HG03460 (cell line): ENCODE measurements at regions not wholly inside any gene's neighbourhood (a gene's known extent, or its start where the extent isn't known, plus 50 kb on each side); places are given as distances from the start of the nearest gene placed in this dataset.
"Not testable (repeated sequence)": the region's sequence is repeated elsewhere in the genome, so short reads cannot be mapped to it uniquely, and the experiment has no call there.

Experiments
- ATAC-seq: cut with Tn5 transposase; IDR thresholded peaks from one replicate; pipeline ENCODE4 v1.9.1; 2021; ENCODE audit not compliant: unreplicated experiment

DNA sequence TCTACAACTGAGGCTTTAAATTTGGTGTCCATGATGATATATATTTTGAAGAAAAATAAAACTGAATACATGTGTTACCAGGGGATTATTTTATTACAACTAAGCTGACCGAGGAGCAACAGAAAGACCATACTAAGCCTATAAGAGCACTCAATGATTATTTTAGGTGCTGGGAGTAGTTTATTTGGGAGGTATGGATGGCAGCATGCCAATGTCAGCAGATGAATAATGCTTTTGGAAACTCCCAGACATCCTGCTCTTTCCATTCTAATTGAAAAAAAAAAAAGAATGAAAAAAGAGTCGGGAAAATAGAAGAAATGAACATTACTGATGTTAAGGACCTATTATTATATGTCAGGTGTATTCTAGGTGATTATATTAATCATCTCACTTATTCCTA is 441.2 kb downstream of the BTG1 start:
- no peak for ATAC-seq

DNA sequence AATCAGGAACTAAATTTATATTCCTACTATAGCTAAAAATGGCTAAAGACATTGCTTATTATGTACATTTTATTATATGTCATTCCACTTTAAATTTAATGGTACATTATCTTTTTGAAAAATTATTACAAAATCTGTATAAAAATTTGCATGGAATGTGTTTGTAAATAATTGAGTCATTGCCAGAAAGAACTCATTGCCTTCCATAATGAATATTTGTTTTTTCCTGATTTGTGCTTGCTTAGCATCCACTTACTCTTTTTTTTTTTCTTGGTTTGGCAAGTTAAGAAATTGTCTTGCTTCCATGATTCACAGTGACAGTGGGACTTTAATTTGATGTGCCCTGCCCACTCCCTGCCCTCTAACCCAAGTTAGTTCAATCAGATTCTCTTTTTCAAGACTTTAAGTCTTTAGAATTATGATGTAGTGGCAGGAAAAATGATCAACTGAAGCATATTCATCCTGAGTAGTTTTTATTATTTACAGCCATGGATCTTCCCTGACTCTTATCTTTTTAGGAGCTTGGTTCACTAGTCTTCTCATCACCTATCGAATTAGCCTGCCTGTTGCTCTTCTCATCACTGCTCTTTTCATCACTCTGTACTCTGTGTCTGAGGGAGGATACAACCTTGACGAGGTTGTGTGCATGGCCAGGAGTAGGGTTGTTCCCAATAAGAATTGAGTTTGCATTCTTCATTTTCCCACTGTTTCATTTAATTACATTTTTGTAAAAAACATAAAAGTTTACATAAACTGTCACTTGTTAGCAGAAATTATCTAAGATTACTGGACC is 442.0 kb downstream of the BTG1 start:
- no peak for ATAC-seq

DNA sequence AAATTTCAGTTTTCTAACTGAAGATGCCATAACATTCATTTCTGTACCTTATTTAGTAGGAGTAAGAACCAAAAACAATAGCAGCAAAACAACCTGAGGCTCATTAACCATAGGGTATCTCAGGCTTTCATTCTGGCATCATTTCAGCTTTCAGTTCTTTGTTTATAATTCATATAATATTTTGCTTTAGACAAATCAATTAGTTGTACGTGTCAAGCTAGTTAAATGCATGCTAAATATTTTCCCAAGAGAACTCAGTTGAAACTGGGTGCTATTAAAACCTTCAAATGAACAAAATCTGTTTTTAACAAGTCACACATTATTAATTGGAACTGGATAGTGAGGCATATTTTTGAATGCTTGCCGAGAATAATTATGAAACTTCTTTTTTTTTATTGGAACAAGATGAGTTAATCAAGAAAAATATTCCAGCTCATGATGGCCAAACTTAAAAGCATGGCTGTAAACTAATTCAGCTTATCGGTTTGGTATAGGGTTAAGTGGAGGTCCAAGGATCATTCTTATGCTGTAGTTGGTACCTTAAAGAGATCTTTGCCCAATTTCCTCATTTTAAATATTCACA is 442.7 kb downstream of the BTG1 start:
- ATAC-seq = no peak

DNA sequence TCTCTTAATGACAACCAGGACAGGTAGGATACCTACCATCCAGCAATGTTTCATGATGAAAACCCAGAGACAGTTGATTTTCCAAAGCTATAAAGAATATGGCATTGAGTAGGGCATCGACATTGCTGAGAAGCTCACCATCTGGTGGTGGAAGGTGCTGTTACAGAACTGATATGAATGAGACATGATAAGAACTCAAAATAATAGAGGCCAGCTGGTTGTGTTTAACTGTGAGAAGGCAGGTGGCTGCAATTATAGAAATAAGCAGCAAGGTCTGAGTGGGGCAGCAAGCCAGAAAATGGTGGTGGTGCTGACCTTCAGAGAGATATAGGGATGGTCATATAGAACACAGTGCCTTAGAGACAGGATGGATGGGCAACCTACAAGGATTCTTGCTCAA is 449.7 kb downstream of the BTG1 start:
- no peak for ATAC-seq

GRCh38 chr12:91695406-91695805 is 450.2 kb downstream of the BTG1 start:
- not testable (repeated sequence) for ATAC-seq

GRCh38 chr12:91690531-91690930 is 455.1 kb downstream of the BTG1 start:
- ATAC-seq = no peak

GRCh38 chr12:91687052-91688017 is 458.3 kb downstream of the BTG1 start:
- ATAC-seq = no peak

DNA sequence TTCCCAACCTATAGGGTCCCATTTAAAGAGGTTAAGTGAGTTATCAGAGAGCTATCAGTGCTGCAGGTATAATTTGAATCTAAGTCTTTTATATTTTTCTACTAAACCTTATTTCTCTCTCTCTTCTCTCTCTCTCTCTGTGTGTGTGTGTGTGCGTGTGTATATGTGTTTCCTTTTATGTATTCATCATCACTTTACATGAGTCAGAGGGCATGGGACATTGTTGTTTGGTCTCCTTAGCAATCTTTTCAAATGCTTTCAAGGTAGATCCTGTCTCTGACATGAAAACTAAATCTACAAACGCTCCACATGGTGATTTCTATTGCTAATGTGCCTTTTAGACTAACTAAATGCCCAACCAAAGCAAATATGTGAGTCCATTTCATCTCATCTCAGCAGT is 459.7 kb downstream of the BTG1 start:
- ATAC-seq = no peak

GRCh38 chr12:91681751-91682150 is 463.9 kb downstream of the BTG1 start:
- ATAC-seq = no peak

GRCh38 chr12:91680864-91681263 is 464.8 kb downstream of the BTG1 start:
- ATAC-seq = no peak

GRCh38 chr12:91677556-91677955 is 468.1 kb downstream of the BTG1 start:
- no peak for ATAC-seq

DNA sequence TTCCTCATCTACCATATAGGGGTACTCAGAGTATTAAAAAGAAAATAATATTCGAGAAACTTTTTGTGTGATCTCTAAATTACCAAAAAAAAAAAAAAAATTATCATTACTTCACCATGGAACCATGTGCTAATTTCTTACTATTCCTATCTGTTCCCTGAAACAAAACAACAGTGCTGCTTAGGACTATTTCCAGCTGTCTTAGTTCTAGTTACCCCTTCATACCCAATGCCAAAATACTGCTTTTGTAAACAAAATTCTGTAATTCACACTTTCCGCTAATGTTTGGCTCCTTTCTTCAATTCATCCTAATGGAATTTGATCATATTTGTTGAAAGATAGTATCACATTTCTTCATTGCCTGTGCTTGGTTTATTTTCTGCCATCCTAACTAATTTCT is 470.2 kb downstream of the BTG1 start:
- no peak for ATAC-seq

GRCh38 chr12:91672130-91672529 is 473.5 kb downstream of the BTG1 start:
- ATAC-seq = no peak

GRCh38 chr12:91667694-91668093 is 478.0 kb downstream of the BTG1 start:
- ATAC-seq = no peak

DNA sequence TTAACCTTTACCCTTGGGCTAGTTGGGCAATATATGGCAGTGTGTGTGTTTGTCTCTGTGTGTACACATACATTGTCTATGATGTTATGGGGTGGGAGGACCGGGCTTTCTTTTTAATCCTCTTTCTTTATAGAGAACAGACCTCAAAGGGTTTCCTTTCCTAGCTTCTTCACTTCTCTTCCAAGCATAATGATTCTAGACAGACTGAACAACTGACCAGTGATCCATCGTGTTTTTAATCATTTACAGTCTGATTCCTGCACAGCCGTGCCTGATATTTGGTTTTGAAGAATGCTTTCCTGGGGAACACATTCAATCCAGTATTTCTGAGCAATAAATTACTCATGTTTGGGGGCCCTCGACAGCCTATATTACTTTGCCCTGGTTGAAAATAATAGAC is 481.1 kb upstream of the DCN start:
- ATAC-seq = no peak

DNA sequence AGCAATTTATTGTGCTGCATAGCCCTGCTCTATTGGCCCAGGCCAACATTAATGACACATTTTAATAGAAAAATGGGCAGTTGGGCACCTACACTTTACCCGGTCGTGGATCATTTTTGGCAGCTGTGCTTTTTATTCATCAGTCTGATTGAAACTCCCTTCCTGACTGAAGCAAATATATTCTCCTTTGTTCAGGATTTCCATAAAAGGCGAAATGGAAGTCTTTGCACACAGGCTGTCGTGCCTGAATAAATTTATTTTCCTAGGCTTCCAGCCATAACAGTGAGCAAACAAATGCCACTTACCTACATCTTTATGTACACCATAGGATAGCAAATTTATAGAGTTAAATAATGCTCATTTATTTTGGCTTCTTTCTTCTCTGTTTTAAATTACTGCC is 480.7 kb upstream of the DCN start:
- ATAC-seq = no peak

DNA sequence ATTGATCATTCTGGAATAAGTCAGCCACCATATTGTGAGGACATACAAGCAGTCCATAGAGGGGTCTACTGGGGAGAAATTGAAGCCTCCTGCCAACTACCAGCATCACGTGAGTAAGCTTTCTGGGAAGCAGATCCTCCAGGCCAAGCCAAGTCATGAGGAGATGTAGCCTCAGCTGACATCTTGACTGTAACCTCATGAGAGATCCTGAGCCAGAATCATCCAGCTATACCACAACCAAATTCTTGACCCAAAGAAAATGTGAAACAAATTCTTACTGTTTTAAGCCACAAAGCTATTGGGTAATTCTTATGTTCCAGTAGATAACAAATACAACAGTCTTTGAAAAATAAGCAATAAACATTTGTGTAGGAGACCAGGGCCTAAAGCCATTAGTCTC is 479.4 kb upstream of the DCN start:
- no peak for ATAC-seq

DNA sequence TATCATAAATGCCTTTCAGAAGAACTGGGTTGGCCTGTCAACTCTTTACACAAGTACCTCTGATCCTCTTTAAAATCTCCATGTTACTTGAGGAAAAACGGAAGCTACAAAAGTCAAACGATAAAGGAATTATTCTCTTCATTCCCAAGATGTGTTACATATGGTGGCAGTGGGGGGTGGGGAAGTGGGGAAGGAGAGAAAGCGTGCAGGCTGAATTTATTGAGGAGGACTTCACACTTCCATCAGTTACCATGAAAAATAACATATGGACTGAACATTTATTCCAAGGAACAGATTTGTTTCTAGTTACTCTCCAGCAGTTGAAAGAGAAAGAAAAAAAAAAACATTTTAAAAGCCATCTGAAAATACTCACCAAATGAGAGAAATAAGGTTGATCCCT is 474.4 kb upstream of the DCN start:
- no peak for ATAC-seq

GRCh38 chr12:91655966-91656365 is 473.3 kb upstream of the DCN start:
- ATAC-seq = no peak

- ATAC-seq = no peak
Observed at GRCh38 chr12:91654087-91654486, 471.5 kb upstream of the DCN start.

DNA sequence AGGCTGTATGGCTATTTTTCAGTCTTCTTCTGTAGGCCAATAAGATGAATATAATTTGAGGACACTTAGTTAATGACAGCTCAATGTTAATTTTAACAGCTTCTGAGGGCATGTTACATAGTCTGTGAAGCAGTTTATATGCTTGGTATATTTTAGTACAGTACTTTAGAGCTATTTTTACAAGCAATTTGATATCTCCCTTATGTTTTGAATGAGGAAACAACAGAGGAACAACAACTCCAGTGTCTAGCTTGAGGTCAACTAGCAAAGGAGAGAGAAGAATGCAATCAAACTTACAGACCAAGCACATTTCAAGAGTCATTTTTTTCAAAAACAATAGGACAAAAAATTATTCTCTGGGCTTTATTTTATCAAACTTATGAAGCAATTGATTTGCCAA is 469.1 kb upstream of the DCN start:
- no peak for ATAC-seq

DNA sequence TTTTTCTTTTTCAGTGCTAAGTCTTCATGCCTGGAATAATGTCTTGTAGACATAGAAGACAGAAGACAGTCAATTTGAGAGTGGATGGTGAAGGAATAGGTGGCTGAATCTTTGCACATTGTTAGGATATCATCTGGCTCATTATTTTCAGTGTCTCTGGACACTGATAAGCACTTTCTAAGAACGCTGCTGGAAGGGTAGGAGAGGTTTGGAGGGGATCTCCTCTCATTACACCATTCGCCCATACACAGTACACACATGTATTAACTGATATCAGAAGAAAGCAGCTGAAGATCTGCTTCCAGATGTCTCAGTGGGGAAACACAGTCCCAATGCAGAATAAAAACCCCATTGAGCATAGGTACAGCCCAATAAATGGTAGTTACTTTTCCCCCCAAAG is 461.1 kb upstream of the DCN start:
- no peak for ATAC-seq
